Colonic mucosa (tissue), 4 donors: ENCODE measurements at regions not wholly inside any gene's neighbourhood (a gene's known extent, or its start where the extent isn't known, plus 50 kb on each side); places are given as distances from the start of the nearest gene placed in this dataset.

Source experiments
- DNase-seq: peaks from one replicate; pipeline ENCODE4 v3.0.0-alpha.2; 2020
- H3K27ac ChIP-seq: fragments of 200-600 bp; one replicate; pipeline ENCODE4 v1.8.0; 2021
- H3K27me3 ChIP-seq: fragments of 200-600 bp; one replicate; pipeline ENCODE4 v1.8.0; 2021
- H3K36me3 ChIP-seq: fragments of 200-600 bp; one replicate; pipeline ENCODE4 v1.8.0; 2021
- H3K4me1 ChIP-seq: fragments of 200-600 bp; one replicate; pipeline ENCODE4 v1.8.0; 2021; ENCODE audit warnings: mild to moderate bottlenecking
- H3K4me3 ChIP-seq: fragments of 200-600 bp; one replicate; pipeline ENCODE4 v1.8.0; 2021
- H3K9ac ChIP-seq, 2 donors: one replicate each; pipeline ENCODE4 v1.7.0; 2013; ENCODE audit warnings: control low read depth in 2 of 2, low read depth in 2 of 2, low read length in 2 of 2
- H3K9me3 ChIP-seq: fragments of 200-600 bp; one replicate; pipeline ENCODE4 v1.8.0; 2021
- intact Hi-C: fragments of 100-400 bp; cut with DNase I; formaldehyde crosslinking; loops from one replicate; pipeline ENCODE4 v1.14.1; 2022
- TF ChIP-seq, protein P1 (sequence below): fragments of 200-600 bp; IDR thresholded peaks from one replicate; pipeline ENCODE4 v1.8.0; 2022; ENCODE audit warnings: antibody characterized with exemption, mild to moderate bottlenecking
- donor health status: healthy.
- donor health status: DM: no; HTN: no; CAD: no.
- donor health status: DM: no; HTN: no; CAD: no.

DNA sequence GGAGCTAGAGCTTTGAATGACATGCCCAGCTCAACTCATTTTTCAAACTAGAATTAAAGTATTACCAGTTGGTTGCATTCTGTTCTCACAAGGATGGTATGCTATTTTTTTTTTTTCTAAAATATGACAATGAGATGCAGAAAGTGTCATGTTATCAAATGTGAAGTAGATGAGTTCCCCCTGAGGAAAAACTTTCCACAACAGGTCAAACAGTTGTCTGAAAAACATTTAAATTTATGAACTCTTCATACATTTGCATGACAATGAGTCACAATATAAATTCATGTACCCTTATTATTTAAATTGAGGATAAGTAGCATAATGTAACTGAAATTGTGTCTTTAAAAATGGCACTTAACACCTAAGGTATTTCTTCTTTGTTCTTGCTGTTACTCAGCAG lies 1720.5 kb upstream of the NUDT12 start:
- DNase-seq = no peak
- no peak overlapping the region for H3K27ac ChIP-seq
- H3K9me3 ChIP-seq = no peaks in the 10 kb centered on the region
- H3K36me3 ChIP-seq = no peaks in the 10 kb centered on the region
- TF ChIP-seq, protein P1, sequence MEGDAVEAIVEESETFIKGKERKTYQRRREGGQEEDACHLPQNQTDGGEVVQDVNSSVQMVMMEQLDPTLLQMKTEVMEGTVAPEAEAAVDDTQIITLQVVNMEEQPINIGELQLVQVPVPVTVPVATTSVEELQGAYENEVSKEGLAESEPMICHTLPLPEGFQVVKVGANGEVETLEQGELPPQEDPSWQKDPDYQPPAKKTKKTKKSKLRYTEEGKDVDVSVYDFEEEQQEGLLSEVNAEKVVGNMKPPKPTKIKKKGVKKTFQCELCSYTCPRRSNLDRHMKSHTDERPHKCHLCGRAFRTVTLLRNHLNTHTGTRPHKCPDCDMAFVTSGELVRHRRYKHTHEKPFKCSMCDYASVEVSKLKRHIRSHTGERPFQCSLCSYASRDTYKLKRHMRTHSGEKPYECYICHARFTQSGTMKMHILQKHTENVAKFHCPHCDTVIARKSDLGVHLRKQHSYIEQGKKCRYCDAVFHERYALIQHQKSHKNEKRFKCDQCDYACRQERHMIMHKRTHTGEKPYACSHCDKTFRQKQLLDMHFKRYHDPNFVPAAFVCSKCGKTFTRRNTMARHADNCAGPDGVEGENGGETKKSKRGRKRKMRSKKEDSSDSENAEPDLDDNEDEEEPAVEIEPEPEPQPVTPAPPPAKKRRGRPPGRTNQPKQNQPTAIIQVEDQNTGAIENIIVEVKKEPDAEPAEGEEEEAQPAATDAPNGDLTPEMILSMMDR = no peak
- no peaks in the 10 kb centered on the region for H3K4me1 ChIP-seq
- H3K4me3 ChIP-seq = no peak overlapping the region
- H3K27me3 ChIP-seq = no peaks in the 10 kb centered on the region
- H3K9ac ChIP-seq = no peak overlapping the region
- intact Hi-C loops = no loop called here

DNA sequence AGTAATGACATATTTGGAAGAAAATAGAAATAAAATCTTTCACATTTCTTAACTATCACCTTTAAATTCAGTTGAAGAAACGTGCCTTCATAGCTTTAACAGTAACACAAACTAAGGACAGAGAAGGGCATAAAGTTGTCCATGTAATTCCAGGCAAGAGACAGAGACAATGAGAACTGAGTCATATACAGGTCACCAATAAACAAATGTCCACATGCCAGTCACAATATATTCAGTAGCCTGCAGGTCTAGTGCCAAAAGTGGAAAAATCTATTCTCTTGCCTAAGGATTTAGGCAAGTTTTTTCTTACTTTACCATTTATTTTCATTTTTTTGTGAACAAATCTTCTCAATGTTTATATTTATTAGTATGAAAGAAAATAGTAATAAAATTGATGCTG lies 1711.5 kb upstream of the NUDT12 start:
- no peak overlapping the region for H3K4me3 ChIP-seq
- no peak overlapping the region for H3K27ac ChIP-seq
- TF ChIP-seq, protein P1 = no peak
- H3K4me1 ChIP-seq = no peaks in the 10 kb centered on the region
- H3K36me3 ChIP-seq = no peaks in the 10 kb centered on the region
- no peak overlapping the region for H3K9ac ChIP-seq
- intact Hi-C loops = no loop called here
- no peaks in the 10 kb centered on the region for H3K27me3 ChIP-seq
- no peaks in the 10 kb centered on the region for H3K9me3 ChIP-seq
- no peak for DNase-seq

DNA sequence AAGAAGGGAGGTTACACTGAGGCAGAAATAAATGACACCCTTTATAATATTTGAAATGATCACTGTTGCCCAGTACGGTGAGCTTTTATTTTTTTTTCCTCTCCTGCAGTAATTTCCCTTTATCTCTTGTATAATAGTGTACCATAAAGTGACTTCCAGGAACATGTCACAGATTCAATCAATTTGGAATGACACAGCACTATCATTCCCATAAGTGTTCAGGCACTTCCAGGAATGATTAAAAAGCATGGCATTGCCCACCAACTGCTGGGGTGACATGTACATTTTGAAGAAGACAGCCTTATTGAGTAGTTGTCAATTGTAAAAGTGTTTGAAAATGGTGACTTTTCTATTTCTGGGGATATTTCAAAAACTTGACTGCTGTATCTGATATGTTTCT lies 1700.9 kb upstream of the NUDT12 start:
- Histone ChIP-seq H3K9me3 (no peaks in the 10 kb centered on the region), H3K9ac (no peak overlapping the region), H3K27me3 (no peaks in the 10 kb centered on the region), H3K36me3 (no peaks in the 10 kb centered on the region), H3K4me3 (no peak overlapping the region), H3K27ac (no peak overlapping the region), H3K4me1 (no peaks in the 10 kb centered on the region)
- intact Hi-C loops = no loop called here
- no peak for DNase-seq
- TF ChIP-seq, protein P1 = no peak

DNA sequence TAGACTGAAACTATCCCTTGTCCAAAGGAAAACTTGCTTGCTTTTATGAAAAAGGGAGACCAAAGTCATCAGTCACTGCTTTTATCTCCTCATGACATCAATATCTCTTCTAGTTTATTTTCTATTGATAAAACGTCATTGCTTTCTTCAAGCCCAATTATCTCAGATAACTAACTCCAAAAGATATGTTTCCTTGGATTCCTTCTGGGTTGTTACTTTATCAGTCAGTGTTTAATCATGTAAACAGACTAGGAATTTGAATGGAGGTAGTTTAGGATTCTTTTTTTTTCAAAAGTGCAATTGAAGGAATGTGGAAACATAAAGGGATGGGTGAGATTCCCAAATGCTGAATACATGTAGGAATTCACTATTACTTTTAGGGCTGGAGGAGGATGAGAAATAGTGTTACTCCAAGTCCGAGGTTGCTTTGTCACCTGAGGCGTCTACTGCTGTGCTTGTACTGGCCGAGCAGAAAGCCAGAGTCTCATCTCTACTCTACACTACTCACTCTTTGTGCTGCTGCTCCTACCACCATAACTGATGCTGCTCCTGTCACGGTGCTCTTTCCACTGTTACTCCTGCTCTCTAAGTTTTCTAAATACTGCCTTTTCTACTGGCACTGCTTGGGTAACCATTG lies 1697.1 kb upstream of the NUDT12 start:
- Histone ChIP-seq H3K36me3 (no peaks in the 10 kb centered on the region), H3K9me3 (no peaks in the 10 kb centered on the region), H3K4me3 (no peak overlapping the region), H3K27me3 (no peaks in the 10 kb centered on the region), H3K9ac (no peak overlapping the region), H3K4me1 (no peaks in the 10 kb centered on the region), H3K27ac (no peak overlapping the region)
- DNase-seq = no peak
- intact Hi-C loops = no loop called here
- TF ChIP-seq, protein P1 = no peak

DNA sequence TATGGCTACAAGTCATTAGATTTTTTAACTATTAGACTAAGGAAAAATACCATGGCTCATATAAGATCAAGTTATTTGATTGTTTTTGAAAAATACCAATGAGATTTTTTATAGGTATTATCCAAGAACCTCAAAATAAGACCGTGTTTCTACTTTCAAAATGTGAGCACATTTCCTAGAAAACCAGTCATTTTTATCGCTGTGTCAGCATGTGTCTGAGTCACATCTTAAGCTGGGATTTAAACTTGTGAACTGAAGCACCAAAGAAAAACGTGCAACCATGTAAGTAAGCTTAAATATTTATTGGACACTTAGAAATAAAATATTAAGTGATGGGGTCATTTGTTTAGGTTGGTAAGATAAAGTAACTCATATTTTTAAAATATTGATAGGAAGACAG lies 1676.0 kb upstream of the NUDT12 start:
- Histone ChIP-seq H3K4me3 (no peak overlapping the region), H3K27ac (no peak overlapping the region), H3K27me3 (no peaks in the 10 kb centered on the region), H3K9ac (no peak overlapping the region), H3K9me3 (no peaks in the 10 kb centered on the region), H3K36me3 (no peaks in the 10 kb centered on the region), H3K4me1 (no peaks in the 10 kb centered on the region)
- TF ChIP-seq, protein P1 = no peak
- DNase-seq = no peak
- intact Hi-C loops = no loop called here
